ENCODE measurements at regions not wholly inside any gene's neighbourhood (a gene's known extent, or its start where the extent isn't known, plus 50 kb on each side); places are given as distances from the start of the nearest gene placed in this dataset.

DNA sequence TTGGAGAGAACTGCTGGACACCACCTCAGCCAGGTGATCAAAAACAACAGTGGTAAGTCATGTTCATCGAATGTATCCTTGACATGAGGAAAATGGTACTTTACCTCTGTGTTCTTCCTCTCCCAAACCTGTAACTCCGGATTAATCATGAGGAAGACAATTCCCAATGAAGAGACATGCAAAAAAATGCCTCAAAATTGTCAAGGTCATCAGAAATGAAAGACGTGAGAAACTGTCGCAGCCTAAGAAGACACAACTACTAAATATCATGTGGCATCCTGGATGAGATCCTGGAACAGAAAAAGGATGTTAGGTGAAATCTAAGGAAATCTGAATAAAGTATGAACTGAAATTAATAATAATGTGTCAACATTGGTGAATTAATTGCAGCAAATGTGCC lies 178.4 kb downstream of the LACC1 start:
- DNase-seq, result no peak

DNA sequence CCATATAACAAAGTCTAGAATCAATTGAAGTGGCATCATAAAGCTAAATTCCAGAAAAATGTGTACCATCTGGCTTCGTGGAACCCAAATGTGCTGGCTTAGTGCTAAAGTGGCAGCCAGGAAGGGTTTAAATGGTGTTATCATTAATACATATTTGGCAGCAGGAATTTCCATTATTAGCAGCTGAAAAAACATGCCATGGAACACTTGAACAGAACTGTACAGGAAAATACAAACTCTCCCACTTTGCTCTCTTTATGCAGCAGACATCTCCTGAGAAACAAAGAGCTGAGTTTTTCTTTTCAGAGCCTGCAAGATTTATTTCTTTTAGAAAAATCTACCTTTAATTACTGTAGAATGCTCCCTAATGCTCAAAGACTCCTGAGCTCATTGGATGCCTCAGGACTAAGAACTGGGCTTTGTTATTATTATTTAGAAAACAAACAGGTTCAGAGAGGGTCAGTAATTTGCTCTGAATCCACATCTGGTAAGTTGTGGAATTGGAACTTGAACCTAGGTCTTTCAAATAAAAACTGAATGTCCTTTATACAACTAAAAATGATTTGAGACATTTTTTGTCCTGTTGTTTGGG lies 179.0 kb downstream of the LACC1 start:
- DNase-seq, result no peak

GRCh38 chr13:44061876-44062275 lies 182.2 kb downstream of the LACC1 start:
- no peak for DNase-seq

GRCh38 chr13:44063467-44063866 lies 183.8 kb downstream of the LACC1 start:
- no peak for DNase-seq

DNA sequence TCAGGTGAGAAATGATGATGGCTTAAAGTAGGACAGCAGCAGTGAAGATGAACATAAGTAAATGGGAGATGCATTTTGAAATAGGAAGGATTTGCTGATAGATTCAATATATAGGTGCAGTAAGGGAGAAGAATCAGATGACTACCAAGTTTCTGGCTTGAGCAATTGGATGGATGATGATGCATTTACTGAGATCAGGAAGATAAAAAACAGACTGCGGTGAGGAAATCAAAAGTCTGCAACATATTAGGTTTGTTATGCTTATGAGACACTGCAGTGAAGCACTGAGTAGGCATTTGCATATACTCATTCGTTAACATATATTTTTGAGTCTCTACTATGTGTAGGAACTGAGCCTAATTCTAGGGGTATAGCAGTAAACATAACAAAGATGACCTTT lies 184.2 kb downstream of the LACC1 start:
- DNase-seq, result no peak

DNA sequence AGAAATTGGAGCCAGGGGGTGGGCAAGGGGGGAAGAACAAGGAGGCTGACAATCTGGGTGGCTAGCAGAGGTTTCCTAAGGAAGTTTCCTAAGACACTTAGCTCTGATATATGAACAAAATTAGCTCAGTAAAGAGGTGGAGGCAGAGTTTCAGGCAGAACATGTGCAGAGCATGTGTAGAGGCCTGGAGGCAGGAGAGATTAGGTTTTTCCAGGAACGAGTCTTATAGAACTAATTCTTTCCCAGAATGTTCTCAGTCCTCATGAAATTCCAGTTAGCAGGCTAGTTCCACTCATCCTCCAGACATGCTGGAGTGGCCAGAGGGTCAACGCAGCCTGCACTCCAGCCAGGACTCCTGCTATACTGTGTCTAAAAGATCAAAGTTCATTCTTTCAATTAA lies 184.7 kb downstream of the LACC1 start:
- DNase-seq, result no peak

DNA sequence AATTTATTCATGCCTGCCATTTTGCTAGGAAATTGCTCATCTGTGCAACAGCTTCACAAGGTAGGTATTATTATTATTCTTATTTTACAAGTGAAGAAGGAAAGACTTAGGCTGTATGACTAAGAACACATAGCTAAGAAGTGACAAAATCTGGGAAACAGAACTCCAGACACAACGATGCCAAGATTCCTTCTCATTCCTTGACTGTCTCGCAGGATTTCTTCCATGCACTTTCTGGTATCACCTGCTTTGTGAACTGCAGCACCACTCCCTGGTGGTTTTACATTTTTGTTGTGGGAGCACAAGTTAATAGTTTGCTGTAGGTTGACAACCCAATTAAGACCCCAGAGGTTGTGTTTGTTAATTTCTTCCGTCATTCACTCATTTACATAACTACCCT lies 188.5 kb downstream of the LACC1 start:
- no peak for DNase-seq

DNA sequence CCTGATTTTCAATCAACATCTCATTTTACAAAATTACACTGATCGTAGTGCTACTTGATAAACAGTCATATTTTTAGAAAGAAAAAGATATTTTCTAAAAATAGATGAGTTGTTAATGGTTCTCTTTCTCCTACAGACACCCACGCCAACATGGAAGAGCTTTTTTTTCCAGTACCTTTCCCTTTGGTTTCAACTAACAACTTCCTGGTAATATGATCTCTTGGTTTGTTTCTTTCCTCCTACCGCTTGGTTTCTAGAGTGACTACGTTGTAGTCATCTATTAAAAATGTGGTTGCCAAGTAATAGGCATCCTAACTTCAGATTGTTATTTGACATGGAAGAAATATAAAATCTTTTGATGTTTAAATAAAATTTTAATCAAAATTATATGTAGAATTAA lies 189.0 kb downstream of the LACC1 start:
- no peak for DNase-seq

- no peak for DNase-seq
Measured at GRCh38 chr13:44072536-44072935, 192.8 kb downstream of the LACC1 start.

DNA sequence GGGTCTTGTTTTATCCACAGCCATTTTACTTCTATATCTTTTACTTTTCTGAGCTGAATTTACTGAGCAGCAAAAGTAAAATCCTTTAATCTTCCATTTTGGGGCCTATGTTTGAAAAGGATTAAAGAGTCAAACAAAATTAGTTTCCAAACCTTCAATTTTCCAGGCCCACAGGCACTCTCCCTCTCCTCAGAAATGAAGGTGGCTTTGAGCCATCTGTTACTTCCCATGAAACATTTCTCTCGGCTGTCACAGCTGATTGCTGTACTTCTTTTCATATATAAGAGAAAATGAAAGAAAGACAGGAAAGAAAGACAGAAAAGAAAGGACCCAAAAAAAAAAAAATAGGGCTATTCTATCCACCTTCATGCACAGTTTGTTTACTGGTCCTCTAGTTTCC lies 194.9 kb downstream of the LACC1 start:
- peak; percentile 5 for DNase-seq

- peak; percentile 5 for DNase-seq
Measured at GRCh38 chr13:44075113-44075512, 195.4 kb downstream of the LACC1 start.

DNA sequence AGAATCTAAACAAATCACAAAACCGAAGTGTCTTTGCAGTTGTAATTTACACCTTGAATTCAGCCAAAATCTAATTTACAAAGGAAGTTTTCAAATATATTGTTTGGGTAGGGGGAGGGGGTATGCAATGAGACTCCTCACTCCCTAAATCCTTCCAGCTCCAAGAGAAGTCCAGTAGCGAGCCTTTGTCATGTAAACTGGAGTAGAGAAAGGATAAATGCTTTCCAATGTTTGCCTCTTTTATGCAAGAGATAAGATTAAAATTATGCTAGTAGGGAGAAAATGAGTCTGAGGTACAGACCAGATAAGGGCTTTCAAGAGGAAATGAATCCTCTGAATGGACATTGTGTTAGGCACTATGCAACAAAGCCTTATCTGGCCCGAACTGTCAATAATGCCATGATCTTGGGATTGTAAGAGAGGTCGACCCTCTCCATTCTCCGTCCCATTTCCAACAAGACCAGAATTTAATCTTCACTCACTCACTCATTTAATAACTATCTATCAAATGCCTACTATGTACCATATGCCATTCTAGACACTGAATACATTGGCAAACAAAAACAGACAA lies 199.2 kb downstream of the LACC1 start:
- no peak for DNase-seq

- no peak for DNase-seq
Measured at GRCh38 chr13:44079413-44080205, 199.9 kb downstream of the LACC1 start.

- no peak for DNase-seq
Measured at GRCh38 chr13:44084146-44084545, 204.4 kb downstream of the LACC1 start.

DNA sequence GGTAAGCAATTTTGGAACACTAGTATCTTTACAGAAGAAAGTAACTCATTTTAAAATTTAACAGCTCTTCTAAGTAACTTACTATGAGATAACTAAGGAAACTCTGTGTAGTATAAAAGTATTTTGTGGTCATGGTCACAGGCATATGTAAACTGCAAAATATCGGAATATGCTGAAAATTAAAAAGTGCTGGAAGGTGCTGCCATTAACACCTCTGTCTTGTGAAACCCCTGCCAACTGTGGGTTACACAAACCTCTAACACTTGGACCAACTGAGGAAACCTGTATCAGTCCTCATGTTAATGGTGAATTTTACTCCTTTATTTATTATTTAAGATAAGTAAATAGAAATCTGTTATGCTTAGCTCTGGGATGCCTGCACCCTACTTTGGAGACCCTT lies 206.7 kb downstream of the LACC1 start:
- no peak for DNase-seq

DNA sequence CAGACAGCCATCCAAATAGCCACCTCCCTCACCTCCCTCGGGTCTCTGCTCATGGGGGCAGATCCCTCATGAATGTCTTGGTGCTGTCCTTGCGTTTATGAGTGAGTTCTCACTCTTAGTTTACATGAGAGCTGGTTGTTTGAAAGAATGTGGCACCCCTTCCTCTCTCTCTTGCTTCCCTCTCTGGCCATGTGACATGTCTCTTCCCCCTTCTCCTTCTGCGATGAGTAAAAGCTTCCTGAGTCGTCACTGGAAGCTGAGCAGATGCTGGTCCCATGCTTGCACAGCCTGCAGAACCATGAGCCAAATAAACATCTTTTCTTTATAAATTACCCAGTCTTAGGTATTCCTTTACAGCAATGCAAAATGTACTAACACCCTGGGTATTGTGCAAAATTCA lies 208.7 kb downstream of the LACC1 start:
- no peak for DNase-seq

GRCh38 chr13:44088991-44089413 lies 209.3 kb downstream of the LACC1 start:
- DNase-seq, result no peak

DNA sequence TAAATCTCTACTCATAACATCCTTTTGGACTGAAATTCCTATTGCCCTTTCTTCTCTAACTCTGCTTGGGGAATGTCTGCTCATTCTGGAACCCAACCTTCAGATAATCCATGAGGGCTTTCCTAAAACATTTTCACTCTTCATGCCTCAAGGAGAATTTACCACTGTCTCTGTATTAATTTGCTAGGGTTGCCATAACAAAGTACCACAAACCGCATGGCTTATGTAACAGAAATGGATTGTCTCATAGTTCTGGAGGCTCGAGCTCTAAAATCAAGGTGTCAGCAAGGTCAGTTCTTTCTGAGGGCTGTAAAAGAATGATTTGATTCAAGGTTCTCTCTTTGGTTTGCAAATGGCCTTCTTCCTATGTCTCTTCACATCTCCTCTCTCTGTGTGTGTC lies 209.7 kb downstream of the LACC1 start:
- no peak for DNase-seq

DNA sequence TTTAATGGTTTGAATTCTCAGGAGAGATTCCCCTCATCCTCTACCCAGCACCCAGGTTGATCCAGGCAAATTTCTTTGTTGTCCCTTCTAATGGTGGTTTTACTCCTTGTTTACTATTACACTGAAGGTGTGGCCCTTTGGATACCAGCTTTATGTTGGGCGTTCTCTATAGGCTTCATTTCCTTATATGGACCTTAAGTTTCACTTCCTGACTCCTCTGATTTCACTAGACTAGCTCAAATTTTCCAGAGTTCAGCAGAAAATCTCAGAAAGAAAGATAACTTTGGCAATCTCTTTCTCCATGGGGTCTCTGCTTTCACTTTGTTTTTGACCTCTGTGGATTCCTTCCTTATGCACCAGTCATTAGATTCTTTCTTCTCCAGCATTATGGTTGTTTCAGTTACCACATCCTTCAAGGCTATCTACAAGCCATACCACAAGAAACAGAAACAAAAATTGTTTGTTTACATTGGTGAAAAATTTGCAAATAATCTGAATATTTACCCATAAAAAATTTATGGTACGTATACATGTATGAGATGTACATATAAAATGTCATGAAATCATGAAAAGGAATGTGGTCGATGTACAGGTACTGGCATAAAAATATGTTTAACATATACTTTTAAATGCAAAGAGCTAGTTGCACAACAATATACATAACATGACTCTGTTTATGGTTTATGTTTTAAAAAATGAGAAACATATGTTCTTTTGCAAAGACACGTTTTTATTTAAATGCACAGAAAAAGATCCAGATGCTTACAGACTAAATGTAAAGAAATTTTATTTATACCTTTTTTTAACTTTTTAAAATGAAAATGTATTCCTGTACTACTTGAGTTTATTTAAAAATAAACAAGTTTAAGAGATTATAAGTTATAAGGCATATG lies 212.6 kb downstream of the LACC1 start:
- no peak for DNase-seq

- DNase-seq, result no peak
Measured at GRCh38 chr13:44093607-44094564, 214.2 kb downstream of the LACC1 start.

GRCh38 chr13:44096901-44097300 lies 217.2 kb downstream of the LACC1 start:
- DNase-seq, result no peak

- DNase-seq, result no peak
Measured at GRCh38 chr13:44098559-44098958, 218.9 kb downstream of the LACC1 start.
